HG03354 (cell line): ENCODE measurements at regions not wholly inside any gene's neighbourhood (a gene's known extent, or its start where the extent isn't known, plus 50 kb on each side); places are given as distances from the start of the nearest gene placed in this dataset.
"Not testable (repeated sequence)": the region's sequence is repeated elsewhere in the genome, so short reads cannot be mapped to it uniquely, and the experiment has no call there.

Experiments
- ATAC-seq: cut with Tn5 transposase; IDR thresholded peaks from one replicate; pipeline ENCODE4 v1.9.1; 2021; ENCODE audit warnings: mild to moderate bottlenecking; ENCODE audit not compliant: unreplicated experiment, poor library complexity, severe bottlenecking

GRCh38 chr13:74251778-74252519, 117.7 kb upstream of the KLF12 start:
- ATAC-seq = no peak

- ATAC-seq = no peak
Measured at GRCh38 chr13:74250738-74251190, 116.6 kb upstream of the KLF12 start.

GRCh38 chr13:74248477-74248876, 114.3 kb upstream of the KLF12 start:
- no peak for ATAC-seq

GRCh38 chr13:74246487-74246886, 112.3 kb upstream of the KLF12 start:
- ATAC-seq = no peak

GRCh38 chr13:74243637-74244526, 109.7 kb upstream of the KLF12 start:
- ATAC-seq = peak; percentile 66

GRCh38 chr13:74241343-74241742, 107.1 kb upstream of the KLF12 start:
- ATAC-seq = not testable (repeated sequence)

GRCh38 chr13:74230984-74231501, 96.8 kb upstream of the KLF12 start:
- no peak for ATAC-seq

- ATAC-seq = no peak
Measured at GRCh38 chr13:74229242-74229641, 95.0 kb upstream of the KLF12 start.

- ATAC-seq = no peak
Measured at GRCh38 chr13:74227476-74228158, 93.4 kb upstream of the KLF12 start.

- ATAC-seq = no peak
Measured at GRCh38 chr13:74226791-74227475, 92.7 kb upstream of the KLF12 start.

- ATAC-seq = no peak
Measured at GRCh38 chr13:74221752-74222151, 87.5 kb upstream of the KLF12 start.

- no peak for ATAC-seq
Measured at GRCh38 chr13:74219566-74219965, 85.4 kb upstream of the KLF12 start.

- no peak for ATAC-seq
Measured at GRCh38 chr13:74218291-74218690, 84.1 kb upstream of the KLF12 start.

GRCh38 chr13:74217811-74218210, 83.6 kb upstream of the KLF12 start:
- no peak for ATAC-seq

GRCh38 chr13:74215420-74215819, 81.2 kb upstream of the KLF12 start:
- ATAC-seq = no peak

- ATAC-seq = no peak
Measured at GRCh38 chr13:74214321-74214720, 80.1 kb upstream of the KLF12 start.

- no peak for ATAC-seq
Measured at GRCh38 chr13:74210693-74211393, 76.6 kb upstream of the KLF12 start.

GRCh38 chr13:74206855-74207254, 72.7 kb upstream of the KLF12 start:
- ATAC-seq = no peak

- no peak for ATAC-seq
Measured at GRCh38 chr13:74206061-74206561, 71.9 kb upstream of the KLF12 start.
